CD4-positive, alpha-beta T cell treated with Interleukin-15 for 1 hour (primary cell): ENCODE measurements at regions not wholly inside any gene's neighbourhood (a gene's known extent, or its start where the extent isn't known, plus 50 kb on each side); places are given as distances from the start of the nearest gene placed in this dataset.
"Not testable (repeated sequence)": the region's sequence is repeated elsewhere in the genome, so short reads cannot be mapped to it uniquely, and the experiment has no call there.

Experiments
- DNase-seq: peaks from one replicate; pipeline ENCODE4 v3.0.0-alpha.2; 2020

GRCh38 chr10:46749470-46749869 lies 161.8 kb upstream of the PTPN20 start:
- not testable (repeated sequence) for DNase-seq

GRCh38 chr10:46753763-46754162 lies 157.5 kb upstream of the PTPN20 start:
- DNase-seq = not testable (repeated sequence)

- not testable (repeated sequence) for DNase-seq
Observed at GRCh38 chr10:46761471-46761870, 149.8 kb upstream of the PTPN20 start.

GRCh38 chr10:46768515-46769291 lies 142.5 kb upstream of the PTPN20 start:
- DNase-seq = not testable (repeated sequence)

- DNase-seq = not testable (repeated sequence)
Observed at GRCh38 chr10:46773178-46773896, 137.9 kb upstream of the PTPN20 start.

GRCh38 chr10:46773897-46774236 lies 137.4 kb upstream of the PTPN20 start:
- DNase-seq = peak; percentile 25

GRCh38 chr10:46774366-46774765 lies 136.9 kb upstream of the PTPN20 start:
- DNase-seq = not testable (repeated sequence)

GRCh38 chr10:46774945-46775667 lies 136.1 kb upstream of the PTPN20 start:
- not testable (repeated sequence) for DNase-seq

GRCh38 chr10:46775668-46776059 lies 135.6 kb upstream of the PTPN20 start:
- DNase-seq = not testable (repeated sequence)

- DNase-seq = not testable (repeated sequence)
Observed at GRCh38 chr10:46779571-46779970, 131.7 kb upstream of the PTPN20 start.

- not testable (repeated sequence) for DNase-seq
Observed at GRCh38 chr10:46780164-46780563, 131.1 kb upstream of the PTPN20 start.

GRCh38 chr10:46781001-46781400 lies 130.2 kb upstream of the PTPN20 start:
- not testable (repeated sequence) for DNase-seq

GRCh38 chr10:46782001-46782874 lies 129.0 kb upstream of the PTPN20 start:
- DNase-seq = not testable (repeated sequence)

GRCh38 chr10:46784665-46785064 lies 126.6 kb upstream of the PTPN20 start:
- DNase-seq = not testable (repeated sequence)

- not testable (repeated sequence) for DNase-seq
Observed at GRCh38 chr10:46786125-46786517, 125.1 kb upstream of the PTPN20 start.

GRCh38 chr10:46786518-46787320 lies 124.5 kb upstream of the PTPN20 start:
- peak; percentile 30 for DNase-seq

- DNase-seq = peak; percentile 17
Observed at GRCh38 chr10:46787321-46787615, 124.0 kb upstream of the PTPN20 start.

GRCh38 chr10:46792657-46793357 lies 118.4 kb upstream of the PTPN20 start:
- DNase-seq = not testable (repeated sequence)

GRCh38 chr10:46796351-46796750 lies 114.9 kb upstream of the PTPN20 start:
- not testable (repeated sequence) for DNase-seq

- not testable (repeated sequence) for DNase-seq
Observed at GRCh38 chr10:46802010-46802409, 109.2 kb upstream of the PTPN20 start.

GRCh38 chr10:46803082-46803481 lies 108.1 kb upstream of the PTPN20 start:
- not testable (repeated sequence) for DNase-seq
